NT2/D1 (cell line): ENCODE measurements at regions not wholly inside any gene's neighbourhood (a gene's known extent, or its start where the extent isn't known, plus 50 kb on each side); places are given as distances from the start of the nearest gene placed in this dataset.

Source experiments
- SUZ12 ChIP-seq: IDR thresholded peaks from 2 replicates; pipeline ENCODE4 v1.6.1; 2011; ENCODE audit not compliant: insufficient read length, insufficient read depth; ENCODE audit errors: extremely low read depth
- YY1 ChIP-seq: IDR thresholded peaks from 2 replicates; pipeline ENCODE4 v1.6.1; 2011; ENCODE audit not compliant: insufficient read length, insufficient read depth
- ZNF274 ChIP-seq: IDR thresholded peaks from 2 replicates; pipeline ENCODE4 v1.6.1; 2011; ENCODE audit warnings: mild to moderate bottlenecking, low read depth, low read length

- TF ChIP-seq YY1 (no peak), SUZ12 (no peak), ZNF274 (no peak)
Measured at GRCh38 chr12:17793854-17794253, 296.1 kb downstream of the RERGL start.
